ENCODE measurements at regions not wholly inside any gene's neighbourhood (a gene's known extent, or its start where the extent isn't known, plus 50 kb on each side); places are given as distances from the start of the nearest gene placed in this dataset.
"Not testable (repeated sequence)": the region's sequence is repeated elsewhere in the genome, so short reads cannot be mapped to it uniquely, and the experiment has no call there.

- DNase-seq (ENCODE audit: low read depth in 1 of 2, low spot score in 1 of 2), result not testable (repeated sequence)
These were observed 374.2 kb downstream of the BCL2L11 start for GRCh38 chr2:111494981-111495315.

DNA sequence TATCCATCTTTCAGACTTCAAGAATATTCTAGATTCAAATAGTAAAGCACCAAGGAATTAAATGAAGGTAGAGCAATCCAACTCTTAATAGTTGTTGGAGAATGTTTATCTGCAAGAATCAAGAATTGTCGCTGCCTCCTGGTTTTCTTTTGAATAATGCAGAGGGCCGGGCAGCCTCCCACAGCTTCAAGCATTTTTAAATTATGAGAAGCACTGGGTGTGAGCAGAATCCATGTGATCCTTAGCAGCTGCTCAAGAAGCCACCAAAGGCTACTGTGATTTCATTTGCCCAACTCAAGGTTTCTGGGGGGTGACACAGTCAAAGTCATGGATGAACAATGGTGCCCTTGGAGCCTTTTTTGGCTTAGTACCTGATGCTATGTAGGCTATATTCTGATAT lies 374.9 kb downstream of the BCL2L11 start:
- DNase-seq (ENCODE audit: low read depth in 1 of 2, low spot score in 1 of 2), result not testable (repeated sequence)

- DNase-seq (ENCODE audit: low read depth in 1 of 2, low spot score in 1 of 2), result not testable (repeated sequence)
These were observed 375.5 kb downstream of the BCL2L11 start for GRCh38 chr2:111496176-111496575.

DNA sequence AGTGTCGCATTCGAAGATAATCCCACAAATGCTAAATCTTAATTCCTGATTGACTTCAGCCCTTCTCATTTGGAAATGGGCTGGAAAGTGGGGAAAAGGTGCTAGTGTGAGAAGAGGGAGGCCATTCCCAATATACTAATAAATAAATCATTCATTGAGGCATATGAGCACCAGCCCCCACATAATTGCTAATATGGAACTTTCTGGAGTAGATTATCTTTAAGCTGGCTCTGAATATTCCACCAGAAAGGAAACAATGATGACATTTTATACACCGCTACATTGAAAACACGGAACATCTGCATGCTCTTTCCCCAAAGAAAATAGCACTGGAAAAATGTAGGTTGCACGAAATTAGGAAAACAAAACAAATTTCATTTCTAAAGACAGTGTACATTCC lies 376.1 kb downstream of the BCL2L11 start:
- not testable (repeated sequence) for DNase-seq (ENCODE audit: low read depth in 1 of 2, low spot score in 1 of 2)

DNA sequence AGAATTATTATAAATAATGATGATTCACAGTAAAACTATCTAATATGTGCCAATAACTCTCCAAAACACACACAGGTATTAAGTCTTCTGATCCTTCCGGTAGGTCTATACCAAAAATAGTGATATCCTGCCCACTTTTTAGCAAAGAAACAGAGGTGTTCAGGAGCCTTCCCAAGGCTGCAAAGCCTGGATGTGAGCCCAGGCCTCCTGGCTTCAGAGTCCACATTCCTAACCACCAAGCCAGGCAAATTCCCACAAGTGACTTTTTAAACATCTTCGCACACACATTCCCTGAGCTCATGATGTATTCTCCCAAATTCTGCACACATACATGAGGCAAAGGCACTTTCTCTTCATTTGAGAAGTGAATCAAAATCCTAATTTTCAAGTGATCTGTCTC lies 376.6 kb downstream of the BCL2L11 start:
- DNase-seq (ENCODE audit: low read depth in 1 of 2, low spot score in 1 of 2), result not testable (repeated sequence)

- DNase-seq (ENCODE audit: low read depth in 1 of 2, low spot score in 1 of 2), result not testable (repeated sequence)
These were observed 379.9 kb downstream of the BCL2L11 start for GRCh38 chr2:111500536-111501062.

GRCh38 chr2:111503844-111504570 lies 380.0 kb downstream of the ANAPC1 start:
- DNase-seq (ENCODE audit: low read depth in 1 of 2, low spot score in 1 of 2), result not testable (repeated sequence)

DNA sequence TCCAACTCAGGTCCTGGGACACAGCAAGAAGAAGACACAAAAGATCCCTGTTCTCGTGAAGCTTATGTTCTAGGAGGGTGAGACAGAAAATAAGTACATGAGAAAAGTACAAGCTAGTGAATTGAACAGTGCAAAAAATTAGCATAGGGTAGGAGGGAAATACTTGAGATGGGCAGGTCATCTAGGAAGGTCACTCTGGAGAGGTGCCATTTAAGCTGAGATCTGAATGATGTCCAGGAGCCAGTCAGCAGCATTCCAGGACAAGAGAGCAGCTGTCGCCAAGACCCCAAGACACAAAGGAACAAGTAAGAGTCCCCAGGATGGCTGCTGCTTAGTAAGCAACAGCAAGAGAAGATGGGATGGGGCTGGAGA lies 379.4 kb downstream of the ANAPC1 start:
- DNase-seq (ENCODE audit: low read depth in 1 of 2, low spot score in 1 of 2), result not testable (repeated sequence)

DNA sequence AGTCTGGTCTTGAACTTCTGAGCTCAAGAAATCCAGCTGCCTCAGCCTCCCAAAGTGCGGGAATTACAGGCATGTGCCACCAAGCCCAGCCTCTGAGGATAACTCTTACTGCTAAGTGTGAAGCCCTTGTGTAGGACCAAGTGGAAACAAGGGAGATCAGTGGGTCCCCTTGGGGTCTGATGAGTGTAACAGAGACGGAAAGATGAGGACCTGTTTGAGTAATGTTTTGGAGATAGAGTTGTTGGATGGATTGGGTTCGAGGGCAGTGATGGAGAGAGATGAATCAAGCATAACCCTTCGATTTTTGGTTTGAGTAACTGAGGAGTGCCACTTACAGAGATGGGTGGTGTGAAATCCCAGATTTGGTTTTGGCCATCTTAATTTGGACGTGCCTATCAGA lies 378.7 kb downstream of the ANAPC1 start:
- not testable (repeated sequence) for DNase-seq (ENCODE audit: low read depth in 1 of 2, low spot score in 1 of 2)

GRCh38 chr2:111506936-111507335 lies 377.1 kb downstream of the ANAPC1 start:
- DNase-seq (ENCODE audit: low read depth in 1 of 2, low spot score in 1 of 2), result not testable (repeated sequence)

- not testable (repeated sequence) for DNase-seq (ENCODE audit: low read depth in 1 of 2, low spot score in 1 of 2)
These were observed 374.6 kb downstream of the ANAPC1 start for GRCh38 chr2:111509225-111509869.

DNA sequence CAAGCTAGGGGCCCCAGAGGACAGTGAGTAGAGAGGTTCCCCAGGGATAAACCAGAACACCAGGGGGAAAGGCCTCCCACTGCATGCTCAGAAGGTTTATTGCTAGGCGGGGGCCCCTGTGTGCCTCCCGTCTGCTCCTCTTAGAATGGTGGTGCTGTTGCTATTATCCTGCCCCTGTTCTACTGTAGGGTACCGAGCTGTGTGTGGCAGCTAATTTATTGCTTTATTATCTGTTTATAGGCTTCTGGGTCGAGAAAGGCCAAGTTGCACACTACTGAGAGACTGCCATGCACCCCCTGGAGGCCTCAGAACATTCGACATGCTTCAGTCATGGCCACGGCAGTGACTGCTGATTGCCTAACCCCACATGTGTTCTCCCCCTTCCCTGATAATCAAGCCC lies 373.6 kb downstream of the ANAPC1 start:
- not testable (repeated sequence) for DNase-seq (ENCODE audit: low read depth in 1 of 2, low spot score in 1 of 2)

- DNase-seq (ENCODE audit: low read depth in 1 of 2, low spot score in 1 of 2), result not testable (repeated sequence)
These were observed 372.9 kb downstream of the ANAPC1 start for GRCh38 chr2:111511062-111511461.

GRCh38 chr2:111512378-111512777 lies 371.6 kb downstream of the ANAPC1 start:
- not testable (repeated sequence) for DNase-seq (ENCODE audit: low read depth in 1 of 2, low spot score in 1 of 2)

- DNase-seq (ENCODE audit: low read depth in 1 of 2, low spot score in 1 of 2), result not testable (repeated sequence)
These were observed 369.9 kb downstream of the ANAPC1 start for GRCh38 chr2:111514138-111514537.

DNA sequence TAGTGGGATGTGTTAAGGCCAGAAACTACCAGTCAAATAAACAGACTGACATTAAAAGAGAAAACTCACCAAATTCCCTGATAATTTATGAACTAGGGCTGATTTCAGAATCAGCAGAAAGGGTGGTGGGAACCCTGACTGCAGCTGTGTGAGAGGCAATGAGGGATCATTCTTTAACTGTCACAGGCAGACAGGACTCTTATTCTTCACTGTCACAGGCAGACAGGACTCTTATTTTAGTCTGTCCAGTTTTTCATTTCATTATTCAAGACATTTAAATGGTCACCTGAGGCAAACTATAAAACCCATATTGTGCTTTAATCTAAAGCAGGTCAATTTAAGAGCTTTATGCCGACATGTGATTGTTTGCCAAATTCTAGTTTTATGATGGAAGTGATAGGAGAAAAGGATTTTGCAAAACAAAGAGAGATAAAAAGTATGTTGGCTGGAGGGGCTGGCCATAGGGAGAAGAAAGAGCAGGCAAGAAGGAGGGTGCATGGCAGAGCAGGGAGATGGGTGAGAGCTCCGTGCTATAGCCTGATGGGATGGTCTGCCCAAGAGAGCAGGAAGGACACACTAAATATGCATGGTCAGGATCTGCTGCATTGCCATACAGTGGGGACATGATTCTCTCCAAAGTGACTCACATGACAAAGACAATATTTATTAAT lies 366.8 kb downstream of the ANAPC1 start:
- not testable (repeated sequence) for DNase-seq (ENCODE audit: low read depth in 1 of 2, low spot score in 1 of 2)

DNA sequence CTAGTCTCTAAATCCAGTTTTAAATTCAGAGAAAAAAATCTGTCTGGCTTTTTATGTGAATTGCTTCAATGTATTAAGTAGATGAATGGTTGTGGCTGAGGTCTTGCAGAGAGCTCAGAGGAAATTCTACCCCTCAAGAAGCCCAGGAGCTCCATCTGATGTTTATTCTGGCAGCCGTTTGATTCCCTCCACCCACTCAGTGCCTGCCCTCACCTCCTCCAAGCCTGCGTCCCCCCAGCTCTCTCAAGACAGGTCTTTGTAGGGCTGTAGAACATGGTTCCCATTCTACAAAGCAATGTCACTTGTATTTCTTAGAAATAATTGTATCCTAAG lies 366.3 kb downstream of the ANAPC1 start:
- not testable (repeated sequence) for DNase-seq (ENCODE audit: low read depth in 1 of 2, low spot score in 1 of 2)

DNA sequence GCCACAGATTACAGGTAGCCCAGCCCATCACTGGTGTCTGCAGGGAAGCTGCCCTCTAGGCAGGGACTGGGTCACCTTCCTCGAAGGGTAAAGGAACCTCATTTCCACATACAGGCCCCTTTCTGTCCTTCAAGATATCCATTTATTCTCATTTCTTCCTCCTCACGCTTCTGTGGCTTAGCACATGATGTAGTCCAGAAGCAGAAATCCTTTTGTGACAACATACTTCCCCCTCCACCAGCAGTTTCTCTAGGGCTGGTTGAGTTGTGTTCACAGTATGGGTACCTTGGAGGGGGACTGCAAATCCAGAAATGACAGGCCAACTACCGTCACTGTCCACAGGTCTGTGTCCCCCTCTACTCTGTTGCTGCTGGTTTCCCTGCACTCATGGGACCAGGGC lies 364.9 kb downstream of the ANAPC1 start:
- no peak for DNase-seq (ENCODE audit: low read depth in 1 of 2, low spot score in 1 of 2)

- DNase-seq (ENCODE audit: low read depth in 1 of 2, low spot score in 1 of 2), result no peak
These were observed 361.7 kb downstream of the ANAPC1 start for GRCh38 chr2:111522231-111522768.

GRCh38 chr2:111523009-111523408 lies 361.0 kb downstream of the ANAPC1 start:
- no peak for DNase-seq (ENCODE audit: low read depth in 1 of 2, low spot score in 1 of 2)

DNA sequence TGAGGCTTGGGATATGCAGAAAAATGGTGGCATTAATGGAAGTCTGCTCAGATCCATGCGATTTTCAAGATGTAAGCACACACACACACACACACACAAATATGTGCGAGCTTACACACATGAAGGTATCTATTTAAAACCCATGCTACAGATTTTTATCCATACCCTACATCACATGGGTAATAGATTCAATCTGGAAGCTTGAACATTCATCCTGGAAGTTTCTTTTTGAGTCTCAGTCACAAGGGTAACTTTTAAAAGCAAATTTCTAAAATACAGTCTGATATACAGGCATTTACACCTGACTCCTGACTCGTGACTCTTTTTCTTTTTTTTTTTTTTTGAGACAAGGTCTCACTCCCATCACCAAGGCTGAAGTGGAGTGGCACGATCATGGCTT lies 359.0 kb downstream of the ANAPC1 start:
- not testable (repeated sequence) for DNase-seq (ENCODE audit: low read depth in 1 of 2, low spot score in 1 of 2)

Data from activated T-helper 1 cell treated with anti-CD3 and anti-CD28 coated beads, Interleukin-2, amount 50 U/mL, for 16 hours (primary cell).